A549 (cell line): ENCODE measurements at regions not wholly inside any gene's neighbourhood (a gene's known extent, or its start where the extent isn't known, plus 50 kb on each side); places are given as distances from the start of the nearest gene placed in this dataset.
"Not testable (repeated sequence)": the region's sequence is repeated elsewhere in the genome, so short reads cannot be mapped to it uniquely, and the experiment has no call there.

ENCODE experiments used
- ATAC-seq, 2 experiments: fragments of 200-7000 bp in 1 of 2; fragments of >200 bp in 1 of 2; cut with Nextera tagmentation in 1 of 2; cut with Tn5 transposase in 1 of 2; 3 replicates each; pipeline versions ENCODE4 v1.8.0 to v1.9.1; 2018 to 2020; ENCODE audit warnings: mild to moderate bottlenecking in 1 of 2, moderate library complexity in 1 of 2
- CTCF ChIA-PET: fragments of 300-600 bp; sonication (Branson Sonifier 250); formaldehyde crosslinking; extraction: SDS; loops from one replicate; lab custom pipeline; 2021; ENCODE audit warnings: antibody characterized with exemption, inconsistent platforms; lab: Yijun Ruan, JAX
- POLR2A ChIA-PET: fragments of 350-600 bp; formaldehyde crosslinking; extraction: SDS; loops from one replicate; lab custom pipeline; 2021; ENCODE audit warnings: antibody characterized with exemption, inconsistent platforms; lab: Yijun Ruan, JAX
- DNase-seq, 2 experiments: peaks; one replicate each; pipeline versions ENCODE4 v3.0.0 to v3.0.0-alpha.2; 2011 to 2016; ENCODE audit warnings: low read depth in 1 of 2, low spot score in 1 of 2
- FAIRE-seq: peaks from 2 replicates; lab custom pipeline; 2011; peaks lifted over from hg19 to GRCh38; lab: Jason Lieb, UNC
- H3K27ac ChIP-seq, 2 experiments: fragments of >200 bp; sonication (Bioruptor Twin); formaldehyde crosslinking; 3 replicates each; pipeline ENCODE4 v1.5.1; 2016 to 2017
- H3K4me1 ChIP-seq: fragments of >200 bp; sonication (Bioruptor Twin); formaldehyde crosslinking; 3 replicates; pipeline ENCODE4 v1.6.1; 2016
- H3K4me2 ChIP-seq: fragments of >200 bp; sonication (Bioruptor Twin); formaldehyde crosslinking; 3 replicates; pipeline ENCODE4 v1.6.1; 2016
- H3K4me3 ChIP-seq: fragments of >200 bp; sonication (Bioruptor Twin); formaldehyde crosslinking; 3 replicates; pipeline ENCODE4 v1.5.1; 2016
- H3K9me3 ChIP-seq: fragments of >200 bp; sonication (Bioruptor Twin); formaldehyde crosslinking; 3 replicates; pipeline ENCODE4 v1.6.1; 2016
- CBX2 ChIP-seq: fragments of 200-600 bp; sonication (generic); IDR thresholded peaks from 2 replicates; pipeline ENCODE4 v1.6.1; 2016; ENCODE audit warnings: low read depth, mild to moderate bottlenecking, borderline replicate concordance
- CBX8 ChIP-seq: fragments of 200-600 bp; sonication (generic); IDR thresholded peaks from 2 replicates; pipeline ENCODE4 v1.6.1; 2016
- CHD4 ChIP-seq: fragments of 200-600 bp; sonication (generic); IDR thresholded peaks from 2 replicates; pipeline ENCODE4 v1.6.1; 2016; ENCODE audit warnings: antibody characterized with exemption, mild to moderate bottlenecking, borderline replicate concordance
- CTCF ChIP-seq: fragments of >200 bp; sonication (Bioruptor Twin); formaldehyde crosslinking; IDR thresholded peaks from 3 replicates; pipeline ENCODE4 v1.5.1; 2016
- EHMT2 ChIP-seq: fragments of 200-600 bp; sonication (generic); IDR thresholded peaks from 2 replicates; pipeline ENCODE4 v1.6.1; 2016; ENCODE audit warnings: antibody characterized with exemption, low read depth, mild to moderate bottlenecking, moderate library complexity
- ELK1 ChIP-seq: fragments of 150-350 bp; IDR thresholded peaks from 2 replicates; pipeline ENCODE4 v1.6.1; 2014; ENCODE audit warnings: low read depth, mild to moderate bottlenecking, low read length
- EP300 ChIP-seq, 2 experiments: fragments of >200 bp; sonication (Bioruptor Twin); formaldehyde crosslinking; IDR thresholded peaks; 2 replicates in 1 of 2; 3 replicates in 1 of 2; pipeline ENCODE4 v1.6.1; 2016 to 2017
- ESRRA ChIP-seq: fragments of 150-350 bp; IDR thresholded peaks from 2 replicates; pipeline ENCODE4 v1.6.1; 2014; ENCODE audit warnings: mild to moderate bottlenecking, low read length, borderline replicate concordance
- FOSB ChIP-seq: fragments of 250-450 bp; sonication (Bioruptor Pico); IDR thresholded peaks from 2 replicates; pipeline ENCODE4 v1.5.0; 2020; ENCODE audit warnings: mild to moderate bottlenecking, moderate library complexity
- FOXS1 ChIP-seq: fragments of 250-450 bp; sonication (Bioruptor Pico); IDR thresholded peaks from 2 replicates; pipeline ENCODE4 v1.5.0; 2020; ENCODE audit warnings: mild to moderate bottlenecking, moderate library complexity
- HEYL ChIP-seq: fragments of 250-450 bp; sonication (Bioruptor Pico); IDR thresholded peaks from 2 replicates; pipeline ENCODE4 v1.8.0; 2021; ENCODE audit warnings: mild to moderate bottlenecking, moderate library complexity
- HMGXB4 ChIP-seq: fragments of 250-450 bp; sonication (Bioruptor Pico); IDR thresholded peaks from 2 replicates; pipeline ENCODE4 v1.5.0; 2021; ENCODE audit warnings: mild to moderate bottlenecking, moderate library complexity, borderline replicate concordance
- HOXA7 ChIP-seq: fragments of 250-450 bp; sonication (Bioruptor Pico); IDR thresholded peaks from 2 replicates; pipeline ENCODE4 v1.5.0; 2020; ENCODE audit warnings: mild to moderate bottlenecking, moderate library complexity
- HOXB13 ChIP-seq: fragments of 250-450 bp; sonication (Bioruptor Pico); IDR thresholded peaks from 2 replicates; pipeline ENCODE4 v1.5.0; 2020; ENCODE audit warnings: low read depth, mild to moderate bottlenecking, moderate library complexity
- JUN ChIP-seq, 2 experiments: fragments of >200 bp; sonication (Bioruptor Twin); formaldehyde crosslinking; IDR thresholded peaks; 2 replicates in 1 of 2; 3 replicates in 1 of 2; pipeline ENCODE4 v1.6.1; 2016 to 2017
- MAFK ChIP-seq: fragments of 450-650 bp; IDR thresholded peaks from 2 replicates; pipeline ENCODE4 v1.6.1; 2014; ENCODE audit not compliant: partially characterized antibody
- MAZ ChIP-seq: fragments of 150-350 bp; IDR thresholded peaks from 2 replicates; pipeline ENCODE4 v1.6.1; 2014; ENCODE audit warnings: antibody characterized with exemption, low read depth, low read length, borderline replicate concordance
- NFE2L2 ChIP-seq: fragments of 150-350 bp; conservative IDR thresholded peaks from 2 replicates; pipeline ENCODE4 v1.6.1; 2014; ENCODE audit warnings: low read length
- NPAS2 ChIP-seq: fragments of 250-450 bp; sonication (Bioruptor Pico); IDR thresholded peaks from 2 replicates; pipeline ENCODE4 v1.8.0; 2022; ENCODE audit warnings: mild to moderate bottlenecking, moderate library complexity, borderline replicate concordance
- RARB ChIP-seq: fragments of 250-450 bp; sonication (Bioruptor Pico); IDR thresholded peaks from 2 replicates; pipeline ENCODE4 v1.8.0; 2021; ENCODE audit warnings: mild to moderate bottlenecking, moderate library complexity
- RFX5 ChIP-seq: fragments of 450-650 bp; IDR thresholded peaks from 2 replicates; pipeline ENCODE4 v1.7.1; 2014; ENCODE audit warnings: antibody characterized with exemption, mild to moderate bottlenecking, moderate library complexity
- SREBF2 ChIP-seq: fragments of 450-650 bp; IDR thresholded peaks from 2 replicates; pipeline ENCODE4 v1.6.1; 2014; ENCODE audit warnings: mild to moderate bottlenecking, moderate library complexity
- USF2 ChIP-seq: fragments of 450-650 bp; IDR thresholded peaks from 2 replicates; pipeline ENCODE4 v1.6.1; 2014; ENCODE audit warnings: antibody characterized with exemption
- ZC3H11A ChIP-seq: fragments of 450-650 bp; IDR thresholded peaks from 2 replicates; pipeline ENCODE4 v1.6.1; 2014; ENCODE audit warnings: antibody characterized with exemption, mild to moderate bottlenecking
- ZSCAN20 ChIP-seq: fragments of 250-450 bp; sonication (Bioruptor Pico); IDR thresholded peaks from 2 replicates; pipeline ENCODE4 v1.8.0; 2022; ENCODE audit warnings: mild to moderate bottlenecking, moderate library complexity
- WGBS: methylation state at CpG from one replicate; pipeline ENCODE4 v1.1.6; 2017; ENCODE audit errors: missing lambda C conversion rate; 5-methylcytosine and 5-hydroxymethylcytosine counted together

GRCh38 chr15:96213045-96213444 is 117.5 kb upstream of the NR2F2 start:
- POLR2A ChIA-PET, result no interaction called here
- CTCF ChIA-PET, result no interaction called here
- no peak overlapping the region for H3K27ac ChIP-seq
- H3K4me2 ChIP-seq, result no peak overlapping the region
- 44% methylated on average over 2 of the region's 2 CpGs for WGBS
- no peak for DNase-seq
- H3K4me3 ChIP-seq, result no peak overlapping the region
- FAIRE-seq, result no peak
- H3K4me1 ChIP-seq, result no peaks in the 10 kb centered on the region
- no peak for ATAC-seq
- 0 out of 3 replicates have a peak, but pooled peaks cover 3% of the 10 kb centered on the region for H3K9me3 ChIP-seq
- TF ChIP-seq MAZ (no peak), USF2 (no peak), FOXS1 (no peak), NPAS2 (no peak), ZSCAN20 (CRISPR knock-in tag) (no peak), ZC3H11A (no peak), ESRRA (no peak), RFX5 (no peak), EHMT2 (no peak), CHD4 (no peak), EP300 (IDR thresholded peaks at IDR 0.05) (no peak), NFE2L2 (no peak), RARB (CRISPR knock-in tag) (no peak), JUN (IDR thresholded peaks at IDR 0.05) (no peak), CTCF (no peak), HOXA7 (no peak), CBX8 (no peak), SREBF2 (no peak)
- TF ChIP-seq, all 56 proteins: peak for 0

- POLR2A ChIA-PET, result no interaction called here
- DNase-seq (no peak), FAIRE-seq (no peak), ATAC-seq (no peak)
- 0 out of 3 replicates have a peak, but pooled peaks cover 3% of the 10 kb centered on the region for H3K9me3 ChIP-seq
- H3K4me2 ChIP-seq, result no peak overlapping the region
- CTCF ChIA-PET, result no interaction called here
- no peak overlapping the region for H3K4me3 ChIP-seq
- TF ChIP-seq CBX2 (no peak), MAFK (no peak), ELK1 (no peak), SREBF2 (no peak), HMGXB4 (no peak), FOSB (no peak), HEYL (CRISPR knock-in tag) (no peak), HOXB13 (no peak)
- no peaks in the 10 kb centered on the region for H3K4me1 ChIP-seq
- no peak overlapping the region for H3K27ac ChIP-seq
- WGBS, result 67% methylated on average over 4 of the region's 4 CpGs
Observed at GRCh38 chr15:96213896-96214295, 116.6 kb upstream of the NR2F2 start.

- CTCF ChIA-PET, H3K4me1 ChIP-seq, H3K4me2 ChIP-seq, H3K27ac ChIP-seq, ATAC-seq, DNase-seq, POLR2A ChIA-PET, FAIRE-seq, H3K9me3 ChIP-seq, H3K4me3 ChIP-seq: not testable (repeated sequence)
- WGBS, result 68% methylated on average over 1 of the region's 1 CpG
Observed at GRCh38 chr15:96216481-96216880, 114.0 kb upstream of the NR2F2 start.
